GM21447 (cell line): ENCODE measurements at regions not wholly inside any gene's neighbourhood (a gene's known extent, or its start where the extent isn't known, plus 50 kb on each side); places are given as distances from the start of the nearest gene placed in this dataset.

ENCODE experiments used
- ATAC-seq: cut with Tn5 transposase; IDR thresholded peaks from one replicate; pipeline ENCODE4 v1.9.1; 2021; ENCODE audit not compliant: unreplicated experiment

DNA sequence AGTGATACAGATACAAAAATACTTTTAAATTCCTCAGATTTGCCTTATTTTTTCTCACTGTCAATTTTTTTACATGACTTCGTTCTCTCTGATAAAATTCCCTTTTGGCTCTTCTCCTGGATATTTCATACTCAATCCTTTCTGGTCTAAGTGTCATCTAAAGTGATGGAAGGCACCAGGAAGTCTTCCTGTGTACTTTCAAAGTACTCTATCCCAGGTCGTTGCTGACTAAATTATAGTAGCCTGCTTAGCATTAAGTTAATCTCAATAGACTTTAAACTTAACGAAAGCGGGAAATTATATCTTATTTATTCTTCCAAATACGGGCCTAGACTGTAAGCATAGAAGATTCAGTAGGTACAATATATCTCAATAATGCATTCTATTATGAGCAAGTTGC, 67.8 kb downstream of the CASP12 start:
- no peak for ATAC-seq

- no peak for ATAC-seq
These were observed 68.2 kb downstream of the CASP12 start for GRCh38 chr11:104830080-104830479.

DNA sequence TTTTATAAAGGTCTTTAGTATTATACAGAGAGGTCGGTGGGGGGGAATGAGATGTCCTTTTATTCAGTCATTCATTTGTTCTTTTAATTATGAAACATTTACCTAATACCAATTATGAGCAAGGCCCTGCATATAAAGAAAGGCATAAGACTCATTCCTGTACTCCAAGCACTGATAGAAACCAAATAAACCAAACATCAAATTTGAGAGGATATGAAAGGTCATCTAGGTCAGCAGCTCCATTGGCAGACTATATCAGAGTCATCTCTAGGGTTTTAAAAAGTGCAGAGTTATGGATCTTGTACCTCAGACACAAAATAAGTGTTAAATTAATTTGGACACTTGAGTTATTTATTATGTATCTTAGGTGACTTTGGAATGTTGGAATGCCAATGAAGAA, 71.5 kb downstream of the CASP12 start:
- ATAC-seq = no peak

GRCh38 chr11:104823657-104824056, 74.6 kb downstream of the CASP12 start:
- ATAC-seq = no peak

DNA sequence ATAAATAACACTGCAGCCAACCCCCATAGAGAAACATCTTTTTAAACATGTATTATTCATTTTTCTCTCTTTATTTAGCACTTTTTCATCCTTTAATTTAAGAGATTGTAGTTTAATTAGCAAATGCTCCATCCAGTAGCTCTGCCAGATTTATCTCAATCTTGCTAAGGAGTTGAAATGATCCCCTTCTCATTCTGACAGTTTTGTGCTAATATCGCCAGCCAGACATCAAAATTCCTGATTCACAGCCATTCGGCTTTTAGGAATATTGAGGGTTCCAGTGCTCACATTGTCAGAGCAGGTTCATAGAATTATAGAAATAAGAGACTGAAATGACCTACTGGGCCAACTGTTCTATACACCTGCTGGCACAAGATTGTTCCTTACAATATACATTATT, 77.8 kb downstream of the CASP12 start:
- no peak for ATAC-seq

GRCh38 chr11:104819603-104820002, 78.7 kb downstream of the CASP12 start:
- no peak for ATAC-seq

- no peak for ATAC-seq
These were observed 79.2 kb downstream of the CASP12 start for GRCh38 chr11:104819107-104819506.

GRCh38 chr11:104817973-104818372, 80.3 kb downstream of the CASP12 start:
- ATAC-seq = no peak

DNA sequence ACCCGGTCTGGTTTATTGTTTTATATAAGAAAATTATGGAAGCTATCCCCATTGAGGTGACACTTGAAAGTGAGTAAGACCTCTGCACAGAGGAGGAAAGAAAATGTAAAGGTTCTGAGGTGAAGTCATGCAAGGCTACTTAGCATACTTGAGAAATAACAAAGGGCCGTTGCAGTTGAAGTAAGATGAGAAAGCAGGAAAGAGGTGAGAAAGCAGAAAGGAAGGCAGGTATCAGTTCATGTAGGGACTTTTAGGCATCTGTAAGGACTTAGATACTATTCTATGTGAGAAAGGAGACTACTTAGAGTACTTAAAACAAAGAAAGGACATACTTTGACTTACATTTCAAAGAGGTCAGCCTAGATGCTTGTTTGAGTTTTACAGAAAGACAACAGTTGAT, 84.7 kb downstream of the CASP12 start:
- ATAC-seq = no peak

DNA sequence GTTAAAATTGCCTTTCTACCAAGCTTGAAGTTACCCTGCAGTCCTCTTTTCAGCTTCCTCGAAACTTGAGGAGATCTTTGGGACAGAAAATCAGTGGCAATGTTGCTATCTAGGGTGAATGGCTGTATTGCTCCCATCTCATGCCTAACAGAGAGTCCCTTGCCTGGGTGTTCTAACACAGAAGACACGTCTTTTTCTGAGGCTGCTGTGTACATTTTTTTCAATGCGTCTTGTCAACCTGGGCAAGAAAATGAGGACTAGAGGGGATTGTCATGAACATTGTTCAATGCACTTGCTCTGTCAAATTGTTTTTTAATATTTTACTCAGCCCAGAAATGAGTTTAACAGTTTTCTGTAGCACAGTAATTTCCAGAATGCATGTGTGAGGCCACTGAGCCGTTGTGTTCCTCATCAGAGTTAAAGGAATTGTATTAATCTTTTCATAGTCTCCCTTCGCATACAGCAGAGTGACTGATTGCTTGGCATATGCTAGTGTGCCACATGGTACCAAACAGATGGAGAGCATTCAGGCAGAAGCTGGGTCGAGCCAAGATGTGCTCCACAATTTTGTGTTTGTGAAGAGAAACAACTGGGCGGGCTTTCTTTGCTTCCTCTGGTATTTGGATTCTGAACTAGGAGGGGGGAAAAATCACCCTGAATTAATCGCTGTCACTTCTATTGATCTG, 86.0 kb downstream of the CASP12 start:
- ATAC-seq = no peak

DNA sequence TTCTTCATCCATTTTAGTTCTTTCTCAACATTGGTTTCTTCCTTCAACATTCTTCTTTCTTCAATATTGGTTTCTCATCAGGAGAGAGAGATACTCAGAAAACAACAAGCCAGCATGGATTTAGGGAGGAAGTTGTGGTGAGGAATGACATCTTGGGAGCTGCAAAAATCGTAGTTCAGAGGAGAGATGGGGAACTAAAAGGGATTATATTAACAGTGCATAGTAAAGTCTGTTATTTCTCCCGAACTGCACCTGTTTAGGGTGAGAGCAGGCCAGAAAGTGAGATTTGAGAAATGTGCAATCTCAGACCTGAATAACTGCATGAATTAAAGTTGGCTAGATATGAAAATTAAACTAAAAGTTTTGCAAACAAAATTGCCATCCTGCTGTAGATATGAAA, 94.5 kb downstream of the CASP12 start:
- no peak for ATAC-seq

DNA sequence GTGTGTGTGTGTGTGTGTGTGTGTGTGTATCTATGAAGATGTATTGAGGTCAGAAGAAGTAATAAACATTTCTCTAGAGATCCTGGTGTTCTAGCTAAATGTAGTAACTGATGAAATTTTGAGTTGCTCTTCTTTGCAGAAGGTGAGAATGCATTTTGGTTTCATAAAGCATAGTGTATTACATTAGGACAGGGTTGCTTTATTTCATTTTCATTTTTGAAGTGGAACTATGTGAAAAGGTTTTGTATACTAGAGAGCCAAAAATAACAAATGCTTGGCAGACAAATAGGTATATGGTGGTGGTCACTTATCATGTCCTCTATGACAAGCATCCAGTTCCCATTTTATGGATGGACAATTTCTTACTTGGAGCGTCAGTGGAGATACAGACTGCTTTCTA, 99.0 kb downstream of the CASP12 start:
- ATAC-seq = peak; percentile 93

GRCh38 chr11:104798789-104799188, 99.5 kb downstream of the CASP12 start:
- ATAC-seq = peak; percentile 63

GRCh38 chr11:104796301-104796700, 102.0 kb downstream of the CASP12 start:
- no peak for ATAC-seq

GRCh38 chr11:104795501-104796213, 102.6 kb downstream of the CASP12 start:
- ATAC-seq = no peak

GRCh38 chr11:104792861-104793260, 105.4 kb downstream of the CASP12 start:
- ATAC-seq = no peak

GRCh38 chr11:104791896-104792295, 106.4 kb downstream of the CASP12 start:
- no peak for ATAC-seq

GRCh38 chr11:104784684-104785460, 113.4 kb downstream of the CASP12 start:
- no peak for ATAC-seq

GRCh38 chr11:104783241-104783640, 115.0 kb downstream of the CASP12 start:
- no peak for ATAC-seq

DNA sequence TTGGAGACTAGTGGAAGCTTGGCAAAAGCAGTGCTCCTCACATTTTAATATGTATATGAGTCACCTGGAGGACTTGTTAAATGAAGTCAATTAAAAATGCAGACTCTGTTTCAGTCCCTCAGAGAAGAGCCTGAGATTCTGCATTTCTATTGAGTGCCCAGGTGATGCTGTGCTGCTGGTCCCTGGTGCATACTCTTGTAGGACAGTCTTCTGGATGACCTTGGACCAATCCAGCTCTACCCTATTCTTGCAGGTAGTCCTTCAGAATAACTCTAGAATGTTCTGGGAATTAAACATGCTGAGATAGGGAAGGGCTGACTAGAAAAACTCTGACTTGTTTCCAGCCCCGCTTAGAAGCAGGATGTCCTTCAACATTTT, 115.9 kb downstream of the CASP12 start:
- ATAC-seq = no peak

DNA sequence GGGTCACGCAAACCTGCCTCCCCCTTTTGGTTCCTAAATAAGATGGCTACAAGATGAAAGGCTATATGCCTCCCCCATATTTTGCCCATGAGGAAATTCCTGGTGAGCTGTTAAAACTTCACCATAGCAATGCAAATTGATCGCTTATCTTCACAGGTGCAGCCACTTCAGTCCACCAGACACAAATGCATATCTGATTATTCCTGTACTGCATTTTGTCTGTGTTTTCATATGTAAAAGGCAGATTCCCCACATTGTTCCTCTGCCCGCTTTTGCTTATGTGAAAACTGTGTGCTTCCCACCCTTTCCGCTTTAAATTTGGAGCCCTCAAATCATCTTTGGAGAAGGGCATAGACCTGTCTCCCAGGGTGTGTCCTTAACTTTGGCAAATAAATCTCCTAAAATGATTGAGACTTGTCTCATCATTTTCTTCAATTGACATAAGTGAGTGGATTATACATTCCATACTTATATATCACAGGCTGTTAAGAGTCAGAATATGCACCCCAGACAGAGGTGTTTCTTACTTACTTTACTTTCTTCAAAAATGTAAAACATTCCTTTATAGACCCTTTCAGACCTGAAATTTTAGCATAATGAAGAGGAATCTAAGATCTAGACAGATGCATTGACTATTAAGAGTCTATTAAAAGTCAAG, 116.4 kb downstream of the CASP12 start:
- ATAC-seq = no peak

GRCh38 chr11:104781037-104781436, 117.2 kb downstream of the CASP12 start:
- ATAC-seq = no peak
